ENCODE measurements at regions not wholly inside any gene's neighbourhood (a gene's known extent, or its start where the extent isn't known, plus 50 kb on each side); places are given as distances from the start of the nearest gene placed in this dataset.
"Not testable (repeated sequence)": the region's sequence is repeated elsewhere in the genome, so short reads cannot be mapped to it uniquely, and the experiment has no call there.

DNA sequence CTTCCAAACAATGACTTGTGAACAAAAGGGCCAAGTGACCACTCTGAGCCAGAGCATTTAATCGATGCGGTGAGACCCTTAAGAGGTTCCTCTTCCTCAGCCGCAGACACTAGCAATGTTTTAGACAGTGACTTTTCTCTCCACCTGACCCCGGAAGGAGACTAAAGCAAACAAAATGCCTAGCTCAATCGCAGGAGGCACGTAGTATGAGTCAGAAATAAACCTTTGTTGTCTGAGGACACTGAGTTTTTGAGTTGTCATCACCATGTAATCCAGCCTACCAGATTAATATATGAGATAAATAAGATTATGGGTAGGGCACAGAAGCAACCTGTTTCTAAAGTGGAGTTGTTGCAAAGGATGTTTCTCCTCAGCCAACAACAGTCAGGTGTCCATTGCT, 326.2 kb upstream of the DUSP10 start:
- DNase-seq (ENCODE audit: low spot score) = no peak

DNA sequence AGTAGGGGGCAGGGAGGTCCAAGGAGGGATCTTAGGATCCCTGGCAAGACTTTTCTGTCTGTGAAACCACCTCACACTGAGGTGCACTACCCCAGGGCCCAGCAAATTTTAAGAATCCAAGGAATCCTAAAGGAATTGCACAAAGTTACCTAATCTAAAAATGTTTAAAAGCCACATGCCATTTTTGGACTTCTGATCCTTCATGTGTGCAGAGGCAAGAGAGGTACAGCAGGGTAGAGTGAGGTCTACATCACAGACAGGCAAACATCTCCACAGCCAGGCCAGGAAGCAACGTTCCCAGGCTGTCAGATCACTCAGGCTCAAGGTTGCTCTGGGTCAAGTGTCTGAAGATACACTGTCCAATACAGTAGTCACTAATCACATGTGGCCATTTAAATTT, 324.6 kb upstream of the DUSP10 start:
- no peak for DNase-seq (ENCODE audit: low spot score)

DNA sequence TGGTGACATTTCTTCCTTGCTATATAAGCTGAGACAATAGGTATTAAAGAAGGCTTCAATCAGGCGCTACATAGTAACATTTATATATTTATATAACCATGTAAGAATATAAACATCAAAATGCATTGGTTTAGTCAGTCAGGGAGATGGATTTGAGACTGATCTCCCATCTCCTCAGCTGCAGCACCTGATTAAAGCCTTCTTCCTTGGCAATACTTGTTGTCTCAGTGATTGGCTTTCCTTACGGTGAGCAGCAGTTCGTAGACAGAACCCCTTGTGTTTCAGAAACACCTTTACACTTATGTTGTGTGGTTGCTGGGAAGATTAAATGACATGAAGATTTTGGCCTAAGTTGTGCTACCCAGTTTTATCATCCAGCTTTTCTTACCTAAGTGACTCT, 323.3 kb upstream of the DUSP10 start:
- no peak for DNase-seq (ENCODE audit: low spot score)

DNA sequence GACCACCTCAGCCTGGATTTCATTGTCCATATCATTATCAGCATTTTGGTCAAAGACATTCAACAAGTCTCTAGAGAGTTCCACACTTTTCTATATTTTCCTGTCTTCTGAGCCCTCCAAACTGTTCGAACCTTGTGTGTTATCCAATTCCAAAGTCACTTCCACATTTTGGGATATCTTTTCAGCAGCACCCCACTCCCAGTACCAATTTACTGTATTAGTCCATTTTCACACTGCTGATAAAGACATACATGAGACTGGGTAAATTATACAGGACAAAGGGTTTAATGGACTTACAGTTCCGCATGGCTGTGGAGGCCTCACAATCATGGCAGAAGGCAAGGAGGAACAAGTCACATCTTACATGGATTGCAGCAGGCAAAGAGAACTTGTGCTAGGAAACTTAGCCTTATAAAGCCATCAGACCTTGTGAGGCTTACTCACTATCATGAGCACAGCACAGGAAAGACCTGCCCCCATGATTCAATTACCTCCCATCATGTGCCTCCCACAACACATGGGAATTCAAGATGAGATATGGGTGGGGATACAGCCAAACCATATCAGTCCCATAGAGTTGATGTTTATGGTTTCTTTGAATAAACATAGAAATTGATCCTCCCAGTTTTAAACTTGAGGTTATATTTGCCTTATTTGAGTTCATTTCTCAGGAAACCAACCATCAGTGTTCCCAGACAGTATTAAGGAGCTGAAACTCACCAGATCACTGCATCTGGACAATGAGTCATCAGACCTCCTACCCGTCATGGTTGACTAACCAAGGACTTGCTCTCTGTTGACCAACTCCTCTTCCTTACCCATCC, 322.7 kb upstream of the DUSP10 start:
- DNase-seq (ENCODE audit: low spot score) = no peak

DNA sequence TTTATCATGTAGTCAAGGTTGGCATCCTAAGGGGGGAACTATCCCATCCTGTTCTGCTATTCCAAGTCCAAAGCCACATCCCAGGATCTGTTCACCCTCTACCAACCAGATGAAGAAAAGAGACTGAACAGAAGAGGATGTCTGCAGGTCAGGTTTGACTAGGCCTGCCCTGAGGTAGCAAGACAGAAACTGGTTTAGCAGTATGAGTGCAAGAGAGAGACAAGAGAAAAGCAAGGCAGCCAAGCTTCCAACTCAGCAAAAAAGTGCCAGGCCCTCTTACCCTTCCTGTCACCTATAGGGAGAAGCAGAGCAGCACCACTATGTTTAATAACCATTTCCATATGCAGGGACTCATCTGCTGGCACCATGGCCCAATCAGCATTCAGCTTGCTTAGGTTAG, 320.8 kb upstream of the DUSP10 start:
- no peak for DNase-seq (ENCODE audit: low spot score)

DNA sequence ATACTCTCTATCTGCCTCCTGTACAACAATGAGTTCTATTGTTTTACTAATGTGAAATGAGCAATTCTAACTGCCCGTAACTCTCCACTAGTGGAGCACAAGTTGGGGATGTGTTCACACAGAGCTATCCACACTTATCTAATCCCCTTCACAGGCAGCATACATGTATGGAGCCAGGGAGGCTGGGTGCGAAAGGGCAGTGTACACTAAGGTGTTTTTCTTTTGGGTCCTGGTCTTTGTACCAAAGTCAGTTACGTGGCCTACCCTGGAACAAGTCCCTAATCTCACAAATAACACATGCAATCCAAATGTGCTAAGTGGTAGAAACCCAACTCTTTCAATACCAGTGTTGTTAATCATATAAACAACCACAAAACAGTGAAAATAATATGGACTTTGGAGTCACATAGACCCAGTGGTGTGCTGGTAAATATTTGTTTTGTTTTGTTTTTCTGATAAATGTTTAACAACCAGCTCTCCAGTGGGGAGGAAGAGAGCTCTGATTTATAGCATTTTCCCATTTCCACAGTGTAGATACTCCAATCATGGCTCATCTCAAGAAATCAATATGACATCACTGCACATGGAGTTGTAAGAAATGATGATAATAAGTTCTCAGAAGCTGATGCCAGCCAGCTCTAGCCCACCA, 319.9 kb upstream of the DUSP10 start:
- no peak for DNase-seq (ENCODE audit: low spot score)

DNA sequence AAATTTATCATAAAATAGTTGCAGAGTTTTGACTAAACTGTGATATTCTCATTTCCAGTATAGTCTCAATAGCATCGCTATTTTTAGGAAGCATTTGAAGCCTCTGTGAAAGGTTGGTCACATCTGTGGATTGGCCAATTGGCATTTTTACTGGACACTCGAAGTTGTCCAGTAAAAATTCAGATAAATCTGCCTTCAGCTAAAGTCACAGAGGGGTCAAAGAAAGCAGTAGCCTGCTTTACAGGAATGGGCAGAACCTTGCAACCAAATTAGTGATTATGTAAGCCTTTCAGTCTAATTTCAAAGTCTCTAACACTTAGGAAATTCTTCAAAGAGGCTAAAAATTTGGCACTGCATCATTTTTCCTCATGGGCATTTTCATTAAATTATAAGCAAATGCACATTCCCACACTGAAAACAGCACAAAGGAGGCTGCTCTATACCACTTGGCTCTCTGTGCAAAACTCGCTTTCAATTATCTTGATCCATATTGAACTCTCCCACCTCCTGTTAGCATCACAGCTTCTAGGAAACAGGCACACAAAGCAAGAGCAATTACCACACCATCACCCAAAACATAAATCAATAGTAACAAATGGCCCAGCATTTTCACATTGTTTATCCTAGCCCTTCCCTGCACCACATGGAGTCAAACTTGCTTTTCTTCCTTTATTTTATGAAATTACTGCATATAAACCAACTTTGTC, 318.5 kb upstream of the DUSP10 start:
- DNase-seq (ENCODE audit: low spot score) = no peak

DNA sequence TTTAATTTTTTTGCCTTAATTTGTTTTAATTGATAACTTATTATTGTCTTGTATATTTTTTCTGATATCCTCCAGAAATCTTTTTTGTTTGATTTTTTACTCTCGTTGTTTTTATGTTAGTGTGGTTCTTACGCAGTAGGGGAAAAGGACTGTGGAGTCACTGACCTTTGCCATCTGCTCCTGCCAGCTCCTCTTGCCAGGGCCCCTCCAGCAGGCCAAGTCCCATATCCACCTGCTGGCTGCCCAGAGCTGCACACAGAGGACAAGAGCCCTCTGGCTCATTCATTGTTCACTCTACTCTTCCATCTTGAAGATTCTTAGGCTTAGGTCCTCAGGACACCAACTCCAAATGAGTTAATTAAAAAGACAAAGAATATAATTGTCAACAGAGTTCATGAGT, 316.4 kb upstream of the DUSP10 start:
- DNase-seq (ENCODE audit: low spot score) = no peak

DNA sequence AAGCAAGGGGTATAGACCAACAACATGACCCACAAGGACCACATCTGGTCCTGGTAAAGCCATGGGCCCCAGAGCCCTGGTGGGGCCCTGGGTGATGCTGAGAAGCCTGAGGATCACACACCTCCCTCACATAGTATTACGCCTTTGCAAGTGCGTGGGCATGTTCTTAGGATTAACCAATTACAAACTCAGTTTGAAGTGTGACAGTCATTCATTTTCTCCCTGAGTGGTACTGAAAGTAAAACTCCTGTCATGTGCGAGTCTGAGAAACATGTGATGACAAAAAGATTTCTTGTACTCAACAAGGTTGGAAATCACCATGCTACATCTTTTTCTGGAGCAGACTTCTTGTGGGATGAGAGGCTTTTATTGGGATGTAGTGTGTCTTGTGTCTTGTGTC, 315.3 kb upstream of the DUSP10 start:
- DNase-seq (ENCODE audit: low spot score) = no peak

DNA sequence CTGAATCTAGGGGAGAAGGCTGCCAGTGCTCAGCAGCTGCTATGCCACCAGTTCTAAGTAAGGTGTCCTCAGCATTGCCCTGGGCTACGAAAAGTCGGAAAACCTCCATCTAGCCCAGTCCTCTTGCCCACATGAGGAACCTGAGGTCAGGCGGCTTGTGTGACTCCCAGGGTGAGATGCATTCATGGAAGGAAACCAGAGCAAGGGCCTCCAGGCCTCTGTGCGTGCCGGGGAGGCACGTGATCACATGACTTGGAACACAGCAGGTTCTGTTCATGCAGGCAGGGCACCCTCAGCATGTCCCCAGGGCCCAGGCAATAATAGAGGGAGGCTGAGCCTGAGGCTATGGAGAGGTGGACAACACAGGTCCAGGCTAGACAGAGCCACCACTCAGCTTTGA, 312.5 kb upstream of the DUSP10 start:
- DNase-seq (ENCODE audit: low spot score) = no peak

DNA sequence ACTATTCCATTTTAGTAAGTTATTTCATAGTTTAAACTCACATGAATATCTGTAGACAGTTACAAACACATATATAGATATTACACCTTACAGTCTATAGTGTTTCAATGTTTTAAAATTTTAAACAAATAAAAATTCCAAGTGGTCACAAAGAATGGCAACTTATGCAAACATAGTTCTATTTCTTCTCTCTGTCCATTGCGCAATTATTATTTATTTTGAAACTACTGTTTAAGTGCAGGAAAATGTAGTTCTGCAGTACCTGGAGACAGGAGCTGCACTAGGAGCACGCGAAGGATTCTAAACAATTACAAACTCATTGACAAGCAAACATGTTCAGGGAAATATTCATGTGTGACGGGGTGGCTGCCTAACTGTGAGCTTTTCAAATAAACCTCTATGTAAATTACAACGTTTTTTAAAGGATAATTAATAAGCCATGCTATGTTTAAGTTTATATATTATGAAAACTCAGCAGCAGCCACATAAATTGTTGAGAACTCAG, 312.0 kb upstream of the DUSP10 start:
- DNase-seq (ENCODE audit: low spot score) = no peak

DNA sequence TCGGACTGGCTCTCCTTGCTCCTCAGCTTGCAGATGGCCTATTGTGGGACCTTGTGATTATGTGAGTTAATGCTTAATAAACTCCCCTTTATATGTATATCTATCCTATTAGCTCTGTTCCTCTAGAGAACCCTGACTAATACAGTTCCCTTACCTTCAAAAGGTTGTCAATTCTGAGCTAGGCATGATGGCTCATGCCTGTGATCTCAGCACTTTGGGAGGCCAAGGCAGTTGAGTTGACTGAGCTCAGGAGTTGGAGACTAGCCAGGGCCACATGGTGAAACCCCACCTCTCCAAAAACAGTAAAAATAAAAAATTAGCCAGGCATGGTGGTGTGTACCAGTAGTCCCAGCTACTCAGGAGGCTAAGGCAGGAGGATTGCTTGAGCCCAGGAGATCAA, 309.4 kb upstream of the DUSP10 start:
- DNase-seq (ENCODE audit: low spot score) = not testable (repeated sequence)

DNA sequence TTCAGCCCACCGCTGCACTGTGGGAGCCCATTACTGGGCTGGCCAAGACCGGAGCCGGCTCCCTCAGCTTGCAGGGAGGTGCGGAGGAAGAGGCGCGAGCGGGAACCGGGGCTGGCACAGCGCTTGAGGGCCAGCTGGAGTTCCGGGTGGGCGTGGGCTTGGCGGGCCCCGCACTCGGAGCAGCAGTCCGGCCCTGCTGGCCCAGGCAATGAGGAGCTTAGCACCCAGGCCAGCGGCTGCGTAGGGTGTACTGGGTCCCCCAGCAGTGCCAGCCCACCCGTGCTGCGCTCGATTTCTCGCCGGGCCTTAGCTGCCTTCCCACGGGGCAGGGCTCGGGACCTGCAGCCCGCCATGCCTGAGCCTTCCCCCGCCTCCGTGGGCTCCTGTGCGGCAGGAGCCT, 307.8 kb upstream of the DUSP10 start:
- not testable (repeated sequence) for DNase-seq (ENCODE audit: low spot score)

DNA sequence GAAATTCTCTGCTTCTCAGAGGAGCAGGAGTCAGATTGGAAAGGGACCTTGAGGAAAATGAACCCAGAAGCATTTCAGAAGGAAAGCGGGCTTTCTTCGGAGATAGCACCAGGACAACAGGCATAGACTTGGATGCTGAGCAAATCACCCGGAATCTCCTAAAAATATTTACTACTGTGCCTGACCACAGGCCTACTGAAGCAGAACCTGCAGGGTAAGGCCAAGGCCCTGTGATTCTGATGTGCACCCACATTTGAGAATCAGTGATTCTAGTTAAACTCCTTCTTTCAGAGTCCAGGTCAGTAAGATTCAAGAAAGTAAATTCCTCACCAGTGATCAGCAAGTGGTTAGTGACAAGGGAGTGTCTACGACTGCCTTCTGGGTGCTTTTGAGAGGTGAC, 307.3 kb upstream of the DUSP10 start:
- DNase-seq (ENCODE audit: low spot score) = no peak

DNA sequence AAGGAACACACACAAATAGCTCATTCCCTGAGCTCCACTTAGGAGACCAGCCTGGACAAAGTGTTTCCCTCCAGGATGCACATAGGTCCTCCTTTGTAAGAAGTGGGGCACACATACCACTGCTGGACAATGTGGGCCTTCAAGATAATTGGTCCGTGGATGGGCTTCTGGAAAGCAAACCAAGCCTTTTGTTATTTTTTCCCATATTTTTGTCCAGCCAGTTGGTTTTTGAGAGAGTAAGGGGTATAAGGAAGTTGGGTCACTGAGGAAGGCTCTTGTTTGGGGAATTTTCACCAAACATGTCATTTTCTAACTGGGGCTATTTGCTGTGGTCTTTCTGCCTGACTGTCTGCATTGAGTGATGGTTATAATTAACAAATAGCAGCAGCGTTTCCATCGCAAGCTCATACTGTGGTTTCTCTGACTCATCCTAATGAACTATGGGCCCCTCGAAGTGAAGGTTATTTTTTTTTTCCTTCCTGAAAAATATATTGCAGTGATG, 306.3 kb upstream of the DUSP10 start:
- no peak for DNase-seq (ENCODE audit: low spot score)

DNA sequence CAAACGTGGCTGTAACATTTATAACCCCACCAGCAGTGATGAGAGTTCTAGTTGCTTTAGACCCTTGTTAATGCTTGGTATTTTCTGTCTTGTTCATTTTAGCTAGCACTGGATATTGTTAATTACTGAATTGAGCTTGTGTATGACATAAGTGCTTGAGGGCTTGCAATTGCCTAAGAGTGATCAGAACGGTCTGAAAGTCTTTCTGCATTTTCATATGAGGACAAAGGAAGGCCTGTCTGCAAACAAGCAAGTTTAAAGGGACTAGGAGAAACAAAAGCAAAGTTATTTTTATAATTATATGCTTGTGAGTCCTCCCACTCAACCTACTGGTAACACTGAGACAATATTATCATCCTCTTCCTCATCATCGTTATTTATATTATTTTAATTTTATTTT, 305.5 kb upstream of the DUSP10 start:
- DNase-seq (ENCODE audit: low spot score) = no peak

DNA sequence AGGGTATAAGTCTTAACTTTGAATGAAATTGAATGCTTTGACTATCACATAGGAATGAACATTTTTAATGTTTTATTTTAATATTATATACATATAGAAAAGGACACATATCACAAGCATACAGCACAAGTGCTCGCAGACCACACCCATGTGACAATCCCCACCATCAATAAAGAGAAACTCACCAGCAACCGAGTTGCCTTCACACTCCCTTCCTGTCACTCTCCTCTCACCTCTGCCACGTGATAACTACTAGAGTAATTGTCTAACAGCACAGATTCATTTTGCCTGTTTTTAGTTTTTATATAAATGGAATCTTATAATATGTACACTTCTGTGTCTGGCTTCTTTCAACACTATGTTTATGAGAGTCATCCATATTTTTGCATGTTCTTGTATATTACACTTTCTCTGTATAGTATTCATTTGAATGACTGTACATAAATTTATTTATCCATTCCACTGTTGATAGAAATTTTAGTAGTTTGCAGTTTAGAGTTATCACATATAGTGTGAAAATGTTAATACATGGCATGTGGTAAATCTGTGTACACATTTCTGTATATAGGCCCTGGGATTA, 304.9 kb upstream of the DUSP10 start:
- DNase-seq (ENCODE audit: low spot score) = no peak

DNA sequence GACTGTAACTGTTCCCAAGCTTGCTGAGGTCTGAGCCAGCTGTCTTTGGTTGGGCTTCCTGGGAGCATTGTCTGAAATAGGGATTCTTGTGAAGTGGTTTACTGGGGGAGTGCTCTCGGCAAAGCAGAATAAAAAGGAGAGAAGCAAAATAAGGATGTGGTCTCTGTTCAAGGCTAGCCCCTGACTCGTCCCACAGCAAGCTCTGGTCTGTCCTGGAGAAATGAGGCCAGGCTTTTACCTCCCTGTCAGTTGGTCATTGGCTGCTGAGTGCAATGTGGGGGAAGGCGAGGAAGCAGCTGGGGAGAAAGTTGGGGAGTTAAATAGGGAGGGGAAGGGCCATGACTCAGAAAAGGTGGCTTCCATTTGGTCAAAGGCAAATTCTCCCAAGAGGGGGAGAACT, 303.9 kb upstream of the DUSP10 start:
- no peak for DNase-seq (ENCODE audit: low spot score)

DNA sequence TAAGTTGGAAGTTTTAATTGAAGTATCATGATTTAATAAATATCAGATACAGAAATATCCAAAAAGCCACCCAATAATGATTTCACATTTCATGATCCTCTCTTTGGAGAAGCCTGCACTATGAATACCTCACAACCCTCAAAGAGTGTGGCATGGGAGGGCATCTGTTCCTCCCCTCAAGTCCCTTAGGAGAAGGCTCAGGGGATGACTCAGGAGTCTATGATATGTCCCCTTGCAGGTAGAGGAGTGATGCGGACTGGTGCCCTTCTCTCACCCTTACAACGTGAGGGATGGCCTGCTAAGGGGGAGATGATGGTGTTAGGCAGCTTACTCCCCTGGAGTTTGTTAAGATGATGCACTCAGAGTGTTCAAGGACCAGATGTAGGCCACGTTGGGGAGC, 303.3 kb upstream of the DUSP10 start:
- no peak for DNase-seq (ENCODE audit: low spot score)

DNA sequence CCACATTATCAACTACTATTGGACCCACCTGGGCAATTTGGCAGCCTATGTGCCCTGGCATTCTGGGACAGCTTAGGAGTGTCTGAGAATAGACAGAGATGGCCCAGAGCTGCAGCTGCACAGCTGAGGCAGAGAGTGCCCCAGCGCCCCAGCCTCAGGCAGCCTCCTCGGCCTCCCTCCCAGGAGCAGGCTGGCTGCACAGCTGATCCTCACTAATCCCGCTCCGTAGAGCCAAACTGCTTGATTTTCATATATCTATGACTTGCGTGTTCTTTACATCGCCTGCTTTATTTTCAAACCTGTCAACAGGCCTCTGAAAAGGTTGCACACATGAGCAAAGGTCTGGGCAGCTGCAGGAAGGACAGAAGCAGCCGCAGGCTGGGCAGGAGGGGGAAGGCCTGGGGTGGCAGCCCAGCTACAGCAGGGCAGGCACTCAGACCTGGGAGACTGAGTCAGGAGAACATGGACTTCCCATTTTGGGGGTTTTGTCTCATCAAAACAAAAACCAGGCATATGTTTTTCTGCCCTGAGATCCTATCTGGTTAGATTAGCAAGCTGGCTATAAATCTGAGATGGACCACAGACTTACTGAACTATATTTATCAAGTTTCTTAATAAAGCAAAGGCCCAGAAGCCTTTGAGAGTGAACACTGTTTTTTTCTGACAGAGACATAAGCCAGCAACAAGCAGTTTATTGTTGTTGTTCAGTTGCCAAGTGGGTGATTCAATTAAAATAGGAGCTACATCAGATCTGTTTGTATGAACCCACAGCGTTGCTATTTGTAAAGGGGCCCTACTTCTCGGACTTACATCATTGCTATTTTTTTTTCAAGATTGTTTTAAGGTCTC, 301.8 kb upstream of the DUSP10 start:
- no peak for DNase-seq (ENCODE audit: low spot score)

DNA sequence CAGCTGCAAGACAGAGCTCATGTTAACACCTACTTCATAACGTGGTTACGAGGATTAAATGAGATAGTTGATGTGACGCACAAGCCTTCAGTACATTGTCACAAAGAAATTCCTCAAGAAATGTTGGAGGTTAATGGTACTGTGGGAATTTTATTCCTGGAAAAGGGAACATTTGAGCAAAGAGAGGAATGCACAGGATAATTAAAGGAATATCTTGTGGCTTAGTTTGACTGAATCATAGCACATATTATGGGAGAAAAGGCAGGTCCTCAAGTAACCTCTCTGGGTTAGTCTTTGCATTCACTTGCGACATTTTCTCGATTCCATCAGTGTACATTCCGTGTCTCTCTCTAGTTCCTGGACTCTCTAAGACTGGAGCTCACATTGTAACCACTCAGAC, 300.2 kb upstream of the DUSP10 start:
- DNase-seq (ENCODE audit: low spot score) = no peak

Measured in HT-29 (cell line).